ENCODE measurements at regions not wholly inside any gene's neighbourhood (a gene's known extent, or its start where the extent isn't known, plus 50 kb on each side); places are given as distances from the start of the nearest gene placed in this dataset.

DNA sequence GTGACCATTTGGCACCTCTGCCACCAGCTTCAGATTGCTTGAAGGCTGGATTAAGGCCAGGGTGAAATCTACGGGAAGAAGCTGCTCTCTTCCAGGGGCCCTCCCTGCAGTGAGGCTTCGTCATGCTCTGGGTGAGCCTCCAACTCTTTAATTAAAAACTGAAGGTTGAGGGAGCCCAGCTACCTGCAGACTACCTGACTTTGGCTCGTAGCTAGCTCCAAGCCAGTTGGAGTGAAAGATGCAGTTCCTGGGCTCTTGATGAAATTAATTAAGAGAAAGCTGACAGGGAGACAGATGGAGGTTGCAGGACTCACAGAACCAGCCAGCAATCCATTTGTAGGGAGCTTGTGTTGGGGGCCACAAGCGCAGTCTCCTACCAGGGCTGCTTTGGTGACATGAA, 168.5 kb upstream of the SFSWAP start (continued):
- TF ChIP-seq, protein P1, sequence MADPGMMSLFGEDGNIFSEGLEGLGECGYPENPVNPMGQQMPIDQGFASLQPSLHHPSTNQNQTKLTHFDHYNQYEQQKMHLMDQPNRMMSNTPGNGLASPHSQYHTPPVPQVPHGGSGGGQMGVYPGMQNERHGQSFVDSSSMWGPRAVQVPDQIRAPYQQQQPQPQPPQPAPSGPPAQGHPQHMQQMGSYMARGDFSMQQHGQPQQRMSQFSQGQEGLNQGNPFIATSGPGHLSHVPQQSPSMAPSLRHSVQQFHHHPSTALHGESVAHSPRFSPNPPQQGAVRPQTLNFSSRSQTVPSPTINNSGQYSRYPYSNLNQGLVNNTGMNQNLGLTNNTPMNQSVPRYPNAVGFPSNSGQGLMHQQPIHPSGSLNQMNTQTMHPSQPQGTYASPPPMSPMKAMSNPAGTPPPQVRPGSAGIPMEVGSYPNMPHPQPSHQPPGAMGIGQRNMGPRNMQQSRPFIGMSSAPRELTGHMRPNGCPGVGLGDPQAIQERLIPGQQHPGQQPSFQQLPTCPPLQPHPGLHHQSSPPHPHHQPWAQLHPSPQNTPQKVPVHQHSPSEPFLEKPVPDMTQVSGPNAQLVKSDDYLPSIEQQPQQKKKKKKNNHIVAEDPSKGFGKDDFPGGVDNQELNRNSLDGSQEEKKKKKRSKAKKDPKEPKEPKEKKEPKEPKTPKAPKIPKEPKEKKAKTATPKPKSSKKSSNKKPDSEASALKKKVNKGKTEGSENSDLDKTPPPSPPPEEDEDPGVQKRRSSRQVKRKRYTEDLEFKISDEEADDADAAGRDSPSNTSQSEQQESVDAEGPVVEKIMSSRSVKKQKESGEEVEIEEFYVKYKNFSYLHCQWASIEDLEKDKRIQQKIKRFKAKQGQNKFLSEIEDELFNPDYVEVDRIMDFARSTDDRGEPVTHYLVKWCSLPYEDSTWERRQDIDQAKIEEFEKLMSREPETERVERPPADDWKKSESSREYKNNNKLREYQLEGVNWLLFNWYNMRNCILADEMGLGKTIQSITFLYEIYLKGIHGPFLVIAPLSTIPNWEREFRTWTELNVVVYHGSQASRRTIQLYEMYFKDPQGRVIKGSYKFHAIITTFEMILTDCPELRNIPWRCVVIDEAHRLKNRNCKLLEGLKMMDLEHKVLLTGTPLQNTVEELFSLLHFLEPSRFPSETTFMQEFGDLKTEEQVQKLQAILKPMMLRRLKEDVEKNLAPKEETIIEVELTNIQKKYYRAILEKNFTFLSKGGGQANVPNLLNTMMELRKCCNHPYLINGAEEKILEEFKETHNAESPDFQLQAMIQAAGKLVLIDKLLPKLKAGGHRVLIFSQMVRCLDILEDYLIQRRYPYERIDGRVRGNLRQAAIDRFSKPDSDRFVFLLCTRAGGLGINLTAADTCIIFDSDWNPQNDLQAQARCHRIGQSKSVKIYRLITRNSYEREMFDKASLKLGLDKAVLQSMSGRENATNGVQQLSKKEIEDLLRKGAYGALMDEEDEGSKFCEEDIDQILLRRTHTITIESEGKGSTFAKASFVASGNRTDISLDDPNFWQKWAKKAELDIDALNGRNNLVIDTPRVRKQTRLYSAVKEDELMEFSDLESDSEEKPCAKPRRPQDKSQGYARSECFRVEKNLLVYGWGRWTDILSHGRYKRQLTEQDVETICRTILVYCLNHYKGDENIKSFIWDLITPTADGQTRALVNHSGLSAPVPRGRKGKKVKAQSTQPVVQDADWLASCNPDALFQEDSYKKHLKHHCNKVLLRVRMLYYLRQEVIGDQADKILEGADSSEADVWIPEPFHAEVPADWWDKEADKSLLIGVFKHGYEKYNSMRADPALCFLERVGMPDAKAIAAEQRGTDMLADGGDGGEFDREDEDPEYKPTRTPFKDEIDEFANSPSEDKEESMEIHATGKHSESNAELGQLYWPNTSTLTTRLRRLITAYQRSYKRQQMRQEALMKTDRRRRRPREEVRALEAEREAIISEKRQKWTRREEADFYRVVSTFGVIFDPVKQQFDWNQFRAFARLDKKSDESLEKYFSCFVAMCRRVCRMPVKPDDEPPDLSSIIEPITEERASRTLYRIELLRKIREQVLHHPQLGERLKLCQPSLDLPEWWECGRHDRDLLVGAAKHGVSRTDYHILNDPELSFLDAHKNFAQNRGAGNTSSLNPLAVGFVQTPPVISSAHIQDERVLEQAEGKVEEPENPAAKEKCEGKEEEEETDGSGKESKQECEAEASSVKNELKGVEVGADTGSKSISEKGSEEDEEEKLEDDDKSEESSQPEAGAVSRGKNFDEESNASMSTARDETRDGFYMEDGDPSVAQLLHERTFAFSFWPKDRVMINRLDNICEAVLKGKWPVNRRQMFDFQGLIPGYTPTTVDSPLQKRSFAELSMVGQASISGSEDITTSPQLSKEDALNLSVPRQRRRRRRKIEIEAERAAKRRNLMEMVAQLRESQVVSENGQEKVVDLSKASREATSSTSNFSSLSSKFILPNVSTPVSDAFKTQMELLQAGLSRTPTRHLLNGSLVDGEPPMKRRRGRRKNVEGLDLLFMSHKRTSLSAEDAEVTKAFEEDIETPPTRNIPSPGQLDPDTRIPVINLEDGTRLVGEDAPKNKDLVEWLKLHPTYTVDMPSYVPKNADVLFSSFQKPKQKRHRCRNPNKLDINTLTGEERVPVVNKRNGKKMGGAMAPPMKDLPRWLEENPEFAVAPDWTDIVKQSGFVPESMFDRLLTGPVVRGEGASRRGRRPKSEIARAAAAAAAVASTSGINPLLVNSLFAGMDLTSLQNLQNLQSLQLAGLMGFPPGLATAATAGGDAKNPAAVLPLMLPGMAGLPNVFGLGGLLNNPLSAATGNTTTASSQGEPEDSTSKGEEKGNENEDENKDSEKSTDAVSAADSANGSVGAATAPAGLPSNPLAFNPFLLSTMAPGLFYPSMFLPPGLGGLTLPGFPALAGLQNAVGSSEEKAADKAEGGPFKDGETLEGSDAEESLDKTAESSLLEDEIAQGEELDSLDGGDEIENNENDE (IDR thresholded peaks at IDR 0.05; ENCODE audit: insufficient replicate concordance, low read length): no peak
- no peak for TF ChIP-seq CBX8 (IDR thresholded peaks at IDR 0.05; ENCODE audit: borderline replicate concordance, low read depth, low read length)
- TF ChIP-seq MAX (IDR thresholded peaks at IDR 0.05): no peak
- no peak for TF ChIP-seq RNF2 (IDR thresholded peaks at IDR 0.05; ENCODE audit: borderline replicate concordance, low read depth, low read length, missing control alignments, poor library complexity, severe bottlenecking)
- no peak for TF ChIP-seq CHD2 (IDR thresholded peaks at IDR 0.05; ENCODE audit: low read length)
- no peak for TF ChIP-seq RBBP5 (IDR thresholded peaks at IDR 0.05; ENCODE audit: borderline replicate concordance, low read depth, low read length)
- no peak for TF ChIP-seq CBX5 (IDR thresholded peaks at IDR 0.05; ENCODE audit: low read depth, low read length)
- TF ChIP-seq FOSL1 (IDR thresholded peaks at IDR 0.05; ENCODE audit: insufficient read depth, low read depth, low read length): no peak
- TF ChIP-seq SP1 (IDR thresholded peaks at IDR 0.05; ENCODE audit: low read depth, low read length): no peak
- TF ChIP-seq, protein P2, sequence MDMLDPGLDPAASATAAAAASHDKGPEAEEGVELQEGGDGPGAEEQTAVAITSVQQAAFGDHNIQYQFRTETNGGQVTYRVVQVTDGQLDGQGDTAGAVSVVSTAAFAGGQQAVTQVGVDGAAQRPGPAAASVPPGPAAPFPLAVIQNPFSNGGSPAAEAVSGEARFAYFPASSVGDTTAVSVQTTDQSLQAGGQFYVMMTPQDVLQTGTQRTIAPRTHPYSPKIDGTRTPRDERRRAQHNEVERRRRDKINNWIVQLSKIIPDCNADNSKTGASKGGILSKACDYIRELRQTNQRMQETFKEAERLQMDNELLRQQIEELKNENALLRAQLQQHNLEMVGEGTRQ (IDR thresholded peaks at IDR 0.05; ENCODE audit: low read length): no peak

Measured in H1 (cell line).